H9 (cell line): ENCODE measurements at regions not wholly inside any gene's neighbourhood (a gene's known extent, or its start where the extent isn't known, plus 50 kb on each side); places are given as distances from the start of the nearest gene placed in this dataset.

ENCODE experiments used
- DNase-seq: peaks from one replicate; pipeline ENCODE4 v3.0.0-alpha.2; 2017
- H2AFZ ChIP-seq: one replicate; pipeline ENCODE4 v1.6.1; 2013; ENCODE audit warnings: mild to moderate bottlenecking, low read length, control low read depth, moderate library complexity
- H2AK5ac ChIP-seq: 2 replicates; pipeline ENCODE4 v1.6.1; 2013; ENCODE audit warnings: low read length, control low read depth, mixed read lengths; ENCODE audit not compliant: insufficient read length
- H2BK120ac ChIP-seq: one replicate; pipeline ENCODE4 v1.6.1; 2013; ENCODE audit warnings: low read depth, mild to moderate bottlenecking, low read length, control low read depth, inconsistent platforms; ENCODE audit not compliant: poor library complexity, severe bottlenecking
- H2BK12ac ChIP-seq: 2 replicates; pipeline ENCODE4 v1.6.1; 2013; ENCODE audit warnings: low read length, control low read depth, mixed read lengths, low read depth; ENCODE audit not compliant: insufficient read length
- H2BK15ac ChIP-seq: 2 replicates; pipeline ENCODE4 v1.6.1; 2013; ENCODE audit warnings: low read depth, low read length, control low read depth
- H2BK20ac ChIP-seq: one replicate; pipeline ENCODE4 v1.6.1; 2013; ENCODE audit warnings: low read depth, mild to moderate bottlenecking, low read length, control low read depth, inconsistent platforms; ENCODE audit not compliant: poor library complexity, severe bottlenecking
- H2BK5ac ChIP-seq: 2 replicates; pipeline ENCODE4 v1.6.1; 2013; ENCODE audit warnings: low read length, control low read depth, mixed read lengths; ENCODE audit not compliant: insufficient read length
- H3K14ac ChIP-seq: 2 replicates; pipeline ENCODE4 v1.6.1; 2013; ENCODE audit warnings: low read length, control low read depth; ENCODE audit not compliant: insufficient read depth
- H3K18ac ChIP-seq: 2 replicates; pipeline ENCODE4 v1.6.1; 2013; ENCODE audit warnings: low read depth, mild to moderate bottlenecking, mixed read lengths, low read length, control low read depth; ENCODE audit not compliant: insufficient read length
- H3K23ac ChIP-seq: 2 replicates; pipeline ENCODE4 v1.6.1; 2013; ENCODE audit warnings: low read length, control low read depth, mixed read lengths, low read depth; ENCODE audit not compliant: insufficient read length
- H3K23me2 ChIP-seq: 2 replicates; pipeline ENCODE4 v1.6.1; 2013; ENCODE audit warnings: low read depth, mild to moderate bottlenecking, mixed read lengths, low read length, control low read depth; ENCODE audit not compliant: insufficient read length, poor library complexity, severe bottlenecking
- H3K27ac ChIP-seq: 2 replicates; pipeline ENCODE4 v1.5.1; 2013; ENCODE audit warnings: low read length, control low read depth, mixed read lengths, low read depth; ENCODE audit not compliant: insufficient read length
- H3K27me3 ChIP-seq: 2 replicates; pipeline ENCODE4 v1.6.1; 2013; ENCODE audit warnings: low read length, control low read depth, inconsistent platforms; ENCODE audit not compliant: insufficient read depth
- H3K4ac ChIP-seq: 2 replicates; pipeline ENCODE4 v1.6.1; 2013; ENCODE audit warnings: low read depth, mild to moderate bottlenecking, control low read depth, inconsistent platforms, low read length, moderate library complexity
- H3K4me1 ChIP-seq: 2 replicates; pipeline ENCODE4 v1.6.1; 2013; ENCODE audit warnings: low read length, control low read depth, inconsistent platforms; ENCODE audit not compliant: insufficient read depth
- H3K4me2 ChIP-seq: 2 replicates; pipeline ENCODE4 v1.6.1; 2013; ENCODE audit warnings: low read length, control low read depth, mixed read lengths; ENCODE audit not compliant: insufficient read length, insufficient read depth
- H3K56ac ChIP-seq: 2 replicates; pipeline ENCODE4 v1.6.1; 2013; ENCODE audit warnings: low read depth, mild to moderate bottlenecking, mixed read lengths, low read length, control low read depth; ENCODE audit not compliant: insufficient read length
- H3K79me1 ChIP-seq: 2 replicates; pipeline ENCODE4 v1.6.1; 2013; ENCODE audit warnings: low read depth, mild to moderate bottlenecking, moderate library complexity, low read length, control low read depth, inconsistent platforms; ENCODE audit not compliant: insufficient read depth, poor library complexity, severe bottlenecking
- H3K79me2 ChIP-seq: 2 replicates; pipeline ENCODE4 v1.6.1; 2013; ENCODE audit warnings: low read length, control low read depth, inconsistent platforms; ENCODE audit not compliant: insufficient read depth
- H3K9ac ChIP-seq: 2 replicates; pipeline ENCODE4 v1.6.1; 2013; ENCODE audit warnings: low read length, control low read depth, mixed read lengths; ENCODE audit not compliant: insufficient read length; ENCODE audit errors: extremely low read depth
- H3K9me3 ChIP-seq: one replicate; pipeline ENCODE4 v1.6.1; 2013; ENCODE audit warnings: low read depth, low read length, inconsistent platforms; ENCODE audit not compliant: control insufficient read depth
- H3T11ph ChIP-seq: one replicate; pipeline ENCODE4 v1.6.1; 2013; ENCODE audit warnings: mild to moderate bottlenecking, low read length, control low read depth, inconsistent platforms
- H4K20me1 ChIP-seq: one replicate; pipeline ENCODE4 v1.6.1; 2013; ENCODE audit not compliant: control insufficient read depth, insufficient read length, insufficient read depth
- H4K5ac ChIP-seq: 2 replicates; pipeline ENCODE4 v1.6.1; 2013; ENCODE audit warnings: low read depth, mild to moderate bottlenecking, mixed read lengths, low read length, control low read depth; ENCODE audit not compliant: insufficient read length
- H4K8ac ChIP-seq: replicated peaks from 2 replicates; pipeline ENCODE4 v1.6.1; 2013; ENCODE audit warnings: low read length, control low read depth, mixed read lengths, low read depth; ENCODE audit not compliant: insufficient read length
- H4K91ac ChIP-seq: 2 replicates; pipeline ENCODE4 v1.6.1; 2013; ENCODE audit warnings: low read depth, mild to moderate bottlenecking, moderate library complexity, mixed read lengths, low read length, control low read depth; ENCODE audit not compliant: insufficient read length
- H3K27ac Mint-ChIP-seq, 3 experiments: 2 replicates in 2 of 3; 3 replicates in 1 of 3; pipeline ENCODE4 v1.8.0; 2020 to 2021; ENCODE audit warnings: mixed read lengths in 3 of 3, mild to moderate bottlenecking in 1 of 3, moderate library complexity in 1 of 3
- H3K27me3 Mint-ChIP-seq: 2 replicates; pipeline ENCODE4 v1.8.0; 2021; ENCODE audit warnings: low read depth, mild to moderate bottlenecking, moderate library complexity, mixed read lengths
- H3K36me3 Mint-ChIP-seq, 3 experiments: 2 replicates in 2 of 3; 3 replicates in 1 of 3; pipeline ENCODE4 v1.8.0; 2020 to 2021; ENCODE audit warnings: low read depth in 3 of 3, mixed read lengths in 3 of 3; ENCODE audit not compliant: insufficient read depth in 1 of 3
- H3K4me1 Mint-ChIP-seq, 2 experiments: 2 replicates each; pipeline ENCODE4 v1.8.0; 2020; ENCODE audit warnings: mixed read lengths in 2 of 2
- H3K4me3 Mint-ChIP-seq, 2 experiments: 2 replicates in 1 of 2; 3 replicates in 1 of 2; pipeline ENCODE4 v1.8.0; 2020 to 2021; ENCODE audit warnings: mild to moderate bottlenecking in 2 of 2, mixed read lengths in 2 of 2, moderate library complexity in 1 of 2
- H3K9me3 Mint-ChIP-seq, 2 experiments: 2 replicates in 1 of 2; 3 replicates in 1 of 2; pipeline ENCODE4 v1.8.0; 2020; ENCODE audit warnings: mild to moderate bottlenecking in 2 of 2, mixed read lengths in 2 of 2, moderate library complexity in 1 of 2
- CTCF ChIP-seq: fragments of 200-600 bp; sonication (generic); conservative IDR thresholded peaks from 3 replicates; pipeline ENCODE4 v1.8.0; 2021; ENCODE audit warnings: antibody characterized with exemption, mild to moderate bottlenecking
- WGBS: extraction: QIAGEN DNeasy Blood & Tissue Kit; methylation state at CpG from one replicate; pipeline ENCODE4 v1.1.7; 2013; ENCODE audit warnings: missing lambda C conversion rate, low lambda C conversion rate, mixed read lengths; ENCODE audit not compliant: insufficient read length; ENCODE audit errors: extremely low coverage; 5-methylcytosine and 5-hydroxymethylcytosine counted together

- Histone ChIP-seq H2BK5ac (no peak overlapping the region), H3K14ac (no peak overlapping the region), H4K5ac (no peak overlapping the region), H2BK12ac (no peak overlapping the region), H4K91ac (no peak overlapping the region), H3K4me2 (peak overlapping the region; percentile 4), H4K8ac (no peak overlapping the region), H3K23ac (no peak overlapping the region), H3T11ph (no peak overlapping the region), H3K23me2 (no peaks in the 10 kb centered on the region), H3K27me3 (no peaks in the 10 kb centered on the region), H4K20me1 (no peaks in the 10 kb centered on the region), H3K79me2 (no peaks in the 10 kb centered on the region), H2AFZ (no peak overlapping the region), H3K18ac (no peak overlapping the region), H2BK20ac (no peak overlapping the region), H3K9me3 (no peaks in the 10 kb centered on the region), H3K9ac (no peak overlapping the region), H2BK120ac (no peak overlapping the region), H3K79me1 (no peaks in the 10 kb centered on the region), H3K4me1 (peaks cover 16% of the 10 kb centered on the region), H2AK5ac (no peak overlapping the region), H3K27ac (no peak overlapping the region), H3K4ac (no peak overlapping the region), H3K56ac (no peak overlapping the region), H2BK15ac (no peak overlapping the region)
- H3K27me3 Mint-ChIP-seq, result peaks cover 2% of the 10 kb centered on the region; the same call in 1 of the 2 replicates
- peaks cover 55% of the 10 kb centered on the region in 2 experiments for H3K4me1 Mint-ChIP-seq
- peak overlapping the region in 1 of 2 experiments; percentile 22; a peak in 1 of 5 replicates for H3K4me3 Mint-ChIP-seq
- H3K27ac Mint-ChIP-seq, result peak overlapping the region in 2 of 3 experiments; percentile 49 to 57; a peak in 4 of 7 replicates
- peaks cover 0 to 6% (median 0%) of the 10 kb centered on the region in 3 experiments; a peak in 2 of 7 replicates for H3K36me3 Mint-ChIP-seq
- DNase-seq, result no peak
- no CpG with 5 or more reads among the region's 4 CpGs for WGBS
- no peak for TF ChIP-seq CTCF
- no peaks in the 10 kb centered on the region for H3K9me3 Mint-ChIP-seq
These were observed 173.2 kb upstream of the DAB1 start for GRCh38 chr1:57597036-57597435.
